Femur (tissue), 1 donor: ENCODE measurements at regions not wholly inside any gene's neighbourhood (a gene's known extent, or its start where the extent isn't known, plus 50 kb on each side); places are given as distances from the start of the nearest gene placed in this dataset.

ENCODE experiments used
- DNase-seq: peaks from one replicate; pipeline ENCODE4 v3.0.0-alpha.2; 2017

- DNase-seq, result no peak
Measured at GRCh38 chr6:40188931-40189330, 254.7 kb upstream of the MOCS1 start.

- no peak for DNase-seq
Measured at GRCh38 chr6:40187535-40188144, 253.4 kb upstream of the MOCS1 start.

- DNase-seq, result no peak
Measured at GRCh38 chr6:40185486-40185885, 251.2 kb upstream of the MOCS1 start.

- DNase-seq, result no peak
Measured at GRCh38 chr6:40183902-40184301, 249.6 kb upstream of the MOCS1 start.

GRCh38 chr6:40181367-40181766 lies 247.1 kb upstream of the MOCS1 start:
- DNase-seq, result no peak

GRCh38 chr6:40180271-40180670 lies 246.0 kb upstream of the MOCS1 start:
- DNase-seq, result no peak

GRCh38 chr6:40179496-40179895 lies 245.2 kb upstream of the MOCS1 start:
- DNase-seq, result no peak

GRCh38 chr6:40177598-40177997 lies 243.3 kb upstream of the MOCS1 start:
- no peak for DNase-seq

GRCh38 chr6:40176152-40176551 lies 241.9 kb upstream of the MOCS1 start:
- no peak for DNase-seq

- DNase-seq, result no peak
Measured at GRCh38 chr6:40172272-40172671, 238.0 kb upstream of the MOCS1 start.

- no peak for DNase-seq
Measured at GRCh38 chr6:40171343-40171742, 237.1 kb upstream of the MOCS1 start.

- DNase-seq, result no peak
Measured at GRCh38 chr6:40170856-40171255, 236.6 kb upstream of the MOCS1 start.

GRCh38 chr6:40169878-40170277 lies 235.6 kb upstream of the MOCS1 start:
- DNase-seq, result no peak

GRCh38 chr6:40166963-40167362 lies 232.7 kb upstream of the MOCS1 start:
- no peak for DNase-seq

GRCh38 chr6:40165036-40165709 lies 230.9 kb upstream of the MOCS1 start:
- no peak for DNase-seq

- DNase-seq, result peak; percentile 61
Measured at GRCh38 chr6:40164345-40164755, 230.1 kb upstream of the MOCS1 start.

GRCh38 chr6:40163924-40164323 lies 229.7 kb upstream of the MOCS1 start:
- no peak for DNase-seq

GRCh38 chr6:40162074-40162473 lies 227.8 kb upstream of the MOCS1 start:
- DNase-seq, result no peak

- DNase-seq, result no peak
Measured at GRCh38 chr6:40160826-40161225, 226.6 kb upstream of the MOCS1 start.

GRCh38 chr6:40159865-40160264 lies 225.6 kb upstream of the MOCS1 start:
- no peak for DNase-seq

- DNase-seq, result no peak
Measured at GRCh38 chr6:40152701-40153436, 218.6 kb upstream of the MOCS1 start.

GRCh38 chr6:40152196-40152595 lies 217.9 kb upstream of the MOCS1 start:
- DNase-seq, result no peak

- DNase-seq, result no peak
Measured at GRCh38 chr6:40148882-40149573, 214.8 kb upstream of the MOCS1 start.

- no peak for DNase-seq
Measured at GRCh38 chr6:40146902-40147301, 212.6 kb upstream of the MOCS1 start.
